Right kidney (tissue), 1 donor: ENCODE measurements at regions not wholly inside any gene's neighbourhood (a gene's known extent, or its start where the extent isn't known, plus 50 kb on each side); places are given as distances from the start of the nearest gene placed in this dataset.

ENCODE experiments used
- DNase-seq: peaks from one replicate; pipeline ENCODE4 v3.0.0-alpha.2; 2016

DNA sequence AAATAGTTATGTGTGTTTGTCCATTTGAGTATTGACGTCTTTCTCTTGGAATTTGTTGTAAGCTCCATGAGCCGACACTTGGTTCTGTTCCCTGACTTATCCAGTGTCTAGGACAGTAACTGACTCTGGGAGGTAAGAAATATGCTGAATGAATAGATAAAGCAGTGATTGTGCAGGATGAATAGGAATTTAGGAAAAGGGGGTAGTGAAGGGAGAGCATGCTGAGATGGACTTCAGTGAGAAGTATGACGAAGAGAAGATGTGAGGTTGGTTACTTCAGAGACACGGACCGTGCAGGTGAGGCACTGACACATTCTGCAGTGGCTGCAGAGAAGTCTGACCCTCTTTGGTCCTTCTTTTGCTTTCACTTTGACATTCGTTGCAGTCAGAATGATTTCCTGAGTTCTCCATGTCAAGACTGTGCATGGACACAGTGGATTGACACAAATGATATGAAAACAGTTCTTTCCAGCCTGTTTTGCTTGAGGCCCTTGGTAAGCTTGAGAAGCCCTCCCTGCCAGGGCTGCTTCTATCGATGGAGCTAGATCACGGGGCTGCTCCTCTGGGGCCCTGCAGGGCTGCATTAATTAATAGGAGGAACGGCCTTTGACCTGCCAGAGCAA is 261.5 kb upstream of the SORCS1 start:
- no peak for DNase-seq

DNA sequence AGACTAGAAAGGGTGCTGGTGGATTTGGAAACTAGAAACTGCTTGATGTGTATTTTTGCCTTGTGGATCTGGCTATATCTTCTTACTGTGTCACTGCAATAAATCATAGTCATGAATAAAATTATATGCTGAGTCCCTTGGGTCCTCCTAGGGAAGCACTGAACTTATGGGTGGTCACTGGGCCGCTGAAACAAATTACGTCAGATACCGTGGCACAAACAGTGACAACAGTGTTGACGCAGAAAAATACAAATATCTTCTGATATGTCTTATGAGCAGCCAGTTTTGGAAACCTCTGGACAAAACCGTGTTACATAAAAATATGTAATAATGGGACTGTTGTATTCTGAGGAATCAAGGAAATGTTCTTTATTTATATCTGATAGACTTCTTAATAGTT is 260.1 kb upstream of the SORCS1 start:
- DNase-seq, result no peak

DNA sequence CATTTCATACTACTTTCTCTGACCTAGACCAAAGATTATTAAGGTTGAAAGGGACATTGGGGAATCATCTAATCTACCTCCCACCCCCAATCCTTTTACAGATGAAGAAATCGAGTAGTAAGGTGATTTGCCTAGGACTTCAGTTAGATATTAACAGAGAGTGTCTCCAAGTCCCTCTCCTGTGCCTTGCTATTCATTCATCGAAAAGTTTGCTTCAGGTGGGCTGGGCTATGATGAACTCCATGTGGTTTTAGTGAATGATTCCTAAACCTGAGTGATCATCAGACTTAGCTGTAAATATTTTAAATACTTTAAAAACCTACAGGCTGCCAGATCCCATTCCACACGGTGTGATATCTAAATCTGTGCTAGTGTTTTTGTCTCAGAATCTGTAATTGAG is 259.4 kb upstream of the SORCS1 start:
- no peak for DNase-seq

DNA sequence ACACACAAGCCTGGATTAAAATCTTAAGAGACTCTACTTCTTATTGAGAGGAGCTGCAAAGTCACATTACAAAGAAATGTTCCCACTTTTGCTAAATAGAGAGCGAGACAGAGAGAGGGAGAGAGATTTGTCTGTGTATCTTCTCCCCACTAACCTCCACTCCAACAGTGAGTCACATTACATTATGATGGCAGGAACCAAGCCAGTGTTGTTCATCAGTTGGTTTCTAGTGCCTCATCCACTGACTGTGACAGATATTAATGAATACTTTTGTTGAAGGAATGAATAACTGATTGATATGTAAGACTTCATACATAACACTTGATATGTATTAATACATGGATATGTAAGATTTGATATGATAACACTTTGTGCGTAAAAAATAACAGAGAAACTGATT is 258.2 kb upstream of the SORCS1 start:
- DNase-seq, result no peak

DNA sequence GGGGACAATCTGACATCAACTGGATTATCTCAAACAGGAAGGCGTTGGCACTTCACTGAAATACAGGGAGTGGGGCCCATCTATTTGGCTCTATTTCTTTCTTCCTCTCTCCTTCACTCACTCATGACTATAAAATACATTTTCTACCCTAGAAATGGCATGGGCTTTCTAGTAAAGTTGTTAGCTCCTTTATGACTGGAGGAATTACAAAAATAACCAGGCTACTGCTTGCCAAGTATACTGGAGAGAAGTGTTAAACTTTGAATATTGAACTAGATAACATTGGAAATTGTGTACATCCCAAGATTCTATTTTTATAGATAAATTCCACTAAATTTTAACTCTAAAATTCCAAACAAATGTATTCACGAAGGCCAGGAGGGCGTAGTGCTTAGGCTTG is 255.7 kb upstream of the SORCS1 start:
- DNase-seq, result no peak

DNA sequence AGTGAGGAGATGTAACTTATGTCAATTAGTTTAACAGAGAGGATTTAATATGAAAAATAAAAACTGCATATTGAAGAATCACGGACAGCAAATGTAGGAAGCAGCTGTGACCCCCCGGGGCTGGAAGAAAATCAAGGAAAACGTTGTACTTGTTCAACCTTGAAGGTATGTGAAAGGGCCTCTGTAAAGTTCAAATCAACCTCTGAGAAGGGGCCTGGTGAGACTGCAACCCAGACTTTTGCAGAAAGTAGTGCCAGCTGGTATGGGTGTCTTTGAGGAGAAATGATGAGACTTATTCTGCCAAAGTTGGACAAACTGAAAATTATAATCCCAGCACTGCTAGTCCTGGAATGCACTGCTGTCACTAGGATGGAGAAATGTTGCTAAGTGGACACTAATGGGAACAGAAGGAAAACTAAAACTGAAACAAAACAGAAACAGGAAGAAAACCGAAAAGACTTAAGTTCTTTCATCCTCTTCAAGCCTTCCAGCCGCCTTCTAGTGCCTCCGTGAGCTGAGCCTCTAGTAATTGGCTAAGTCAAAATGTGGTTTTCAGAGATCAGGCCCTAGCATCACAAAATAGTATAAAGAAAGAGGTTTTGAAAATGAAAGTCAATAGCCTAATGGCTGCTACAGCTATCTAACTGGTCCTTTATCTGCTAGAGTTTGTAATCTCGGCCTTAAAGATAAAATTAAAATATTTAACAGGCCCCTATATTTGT is 253.7 kb upstream of the SORCS1 start:
- no peak for DNase-seq

DNA sequence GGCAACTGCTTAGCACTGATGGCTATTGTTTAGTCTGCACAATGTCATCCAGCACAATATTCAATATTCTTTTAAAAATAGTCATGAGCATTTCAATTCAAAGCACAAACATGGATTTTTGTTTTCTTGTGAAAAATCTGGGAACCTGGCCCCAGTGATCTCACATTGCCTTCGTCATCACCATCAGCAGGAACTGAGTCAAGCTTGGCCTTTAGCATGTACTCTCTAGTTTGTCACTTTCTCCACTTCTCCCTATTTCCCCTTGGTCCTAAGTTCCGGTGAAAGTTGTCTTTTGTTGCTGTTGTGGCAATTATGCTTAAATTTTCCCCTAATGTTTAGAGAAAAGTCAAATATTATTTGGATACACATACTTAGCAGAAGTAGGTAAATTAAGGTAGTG is 252.9 kb upstream of the SORCS1 start:
- DNase-seq, result no peak

DNA sequence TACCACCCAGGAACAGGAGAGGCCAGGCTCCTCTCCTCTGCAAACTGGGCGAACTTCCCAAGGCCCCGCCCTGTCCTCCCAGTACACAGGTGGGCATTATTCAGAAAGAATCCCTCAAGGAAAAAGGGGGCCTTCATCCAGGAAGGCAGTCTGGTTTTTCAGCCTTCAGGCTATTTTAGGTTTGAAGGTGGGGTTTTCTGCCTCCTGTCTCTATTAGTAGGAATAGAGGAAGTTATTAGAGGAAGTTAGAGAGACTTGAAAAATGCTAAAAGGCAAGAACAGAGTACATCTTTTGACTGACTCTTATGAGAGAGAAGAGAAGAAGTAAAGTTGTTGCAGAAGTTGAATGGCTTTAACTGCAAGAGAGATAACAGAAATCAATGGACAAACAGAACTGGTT is 250.9 kb upstream of the SORCS1 start:
- no peak for DNase-seq

DNA sequence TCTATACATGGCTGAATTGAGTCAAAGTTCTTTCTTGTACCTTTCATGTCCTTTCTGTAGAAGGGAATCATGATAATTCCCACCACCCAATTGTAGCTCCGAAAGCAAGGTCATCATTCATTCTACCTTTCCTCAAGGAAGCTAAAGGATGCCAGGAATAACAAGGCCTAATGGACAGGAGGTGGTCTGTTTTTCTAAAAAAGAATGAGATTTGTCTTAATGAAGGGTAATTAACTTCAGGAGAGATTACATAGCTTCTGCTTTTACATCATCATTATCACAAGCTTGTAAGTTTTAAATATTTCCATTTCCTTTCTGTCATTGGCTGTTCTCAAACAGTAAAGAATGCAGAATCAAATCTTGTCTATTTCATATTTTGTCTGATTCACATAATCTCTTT is 249.5 kb upstream of the SORCS1 start:
- DNase-seq, result no peak

DNA sequence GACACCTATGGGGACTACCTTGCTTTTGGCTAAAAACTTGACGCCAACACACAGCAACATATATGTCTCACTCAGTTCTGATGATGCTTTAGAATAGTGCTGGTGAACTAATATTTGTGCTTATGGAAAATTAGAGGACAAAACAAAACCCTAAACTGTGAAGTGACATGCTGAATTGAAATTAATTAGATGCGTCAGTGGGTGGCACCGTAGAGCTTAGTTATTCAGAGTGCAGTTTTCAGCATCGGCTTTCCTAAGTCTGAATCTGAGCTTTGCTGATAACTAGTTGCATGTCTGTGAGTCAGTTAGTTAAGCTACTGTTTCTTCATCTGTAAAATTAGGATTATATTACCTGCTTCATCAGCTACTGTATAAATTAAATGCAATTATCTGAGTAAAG is 245.0 kb upstream of the SORCS1 start:
- DNase-seq, result no peak

DNA sequence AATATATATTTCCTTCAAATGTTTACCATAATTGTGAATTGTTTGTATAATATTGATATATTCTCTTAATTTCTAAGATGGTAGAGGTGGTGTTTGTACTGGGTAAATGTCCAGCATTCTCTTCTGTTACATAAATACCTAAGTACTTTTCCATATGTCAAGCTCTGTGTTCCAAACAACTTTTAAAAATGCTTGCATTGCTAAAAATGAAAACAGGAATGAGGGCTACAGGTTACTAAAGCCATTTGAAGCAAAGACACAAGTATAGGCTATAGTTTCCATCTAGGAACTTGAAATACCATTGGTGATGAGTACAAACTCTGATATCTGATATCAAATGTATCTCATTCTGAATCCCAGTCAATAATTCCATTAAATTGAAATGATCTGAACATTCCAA is 233.6 kb upstream of the SORCS1 start:
- no peak for DNase-seq

DNA sequence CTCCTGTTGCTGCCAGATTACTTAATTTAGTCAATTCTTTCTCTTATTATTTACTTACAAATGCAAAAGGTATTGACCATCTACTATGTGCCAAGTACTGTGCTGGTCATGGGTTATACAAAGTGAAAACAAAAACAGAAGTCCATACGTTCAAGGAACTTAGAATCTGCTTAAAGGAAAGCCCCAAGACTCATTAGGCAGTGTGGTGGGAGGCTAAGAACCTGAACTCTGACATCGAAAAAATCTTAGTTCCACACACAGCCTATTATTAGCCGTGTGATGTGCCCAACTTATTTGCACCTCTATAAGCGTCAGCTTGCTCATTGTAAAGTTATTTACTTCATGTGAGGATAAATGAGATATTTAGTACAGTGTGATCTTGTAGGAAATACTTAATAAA is 227.4 kb upstream of the SORCS1 start:
- no peak for DNase-seq

DNA sequence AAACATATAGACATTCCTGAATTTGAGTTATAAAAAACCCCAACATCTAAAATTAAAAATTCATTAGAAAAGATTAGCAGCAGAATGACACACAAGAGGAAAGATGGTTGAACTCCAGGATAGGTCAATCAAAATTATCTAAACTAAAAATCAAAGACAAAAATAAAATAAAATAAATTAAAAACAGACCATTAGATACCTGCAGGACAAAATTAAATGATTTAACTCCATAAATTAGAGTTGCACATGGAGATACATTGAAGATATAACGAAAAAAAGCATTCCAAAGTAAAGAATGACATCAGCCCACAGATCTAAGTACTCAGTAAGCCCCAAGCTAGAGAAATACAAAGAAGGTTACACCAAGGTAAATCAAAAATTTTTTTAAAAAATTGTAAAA is 226.1 kb upstream of the SORCS1 start:
- DNase-seq, result no peak

DNA sequence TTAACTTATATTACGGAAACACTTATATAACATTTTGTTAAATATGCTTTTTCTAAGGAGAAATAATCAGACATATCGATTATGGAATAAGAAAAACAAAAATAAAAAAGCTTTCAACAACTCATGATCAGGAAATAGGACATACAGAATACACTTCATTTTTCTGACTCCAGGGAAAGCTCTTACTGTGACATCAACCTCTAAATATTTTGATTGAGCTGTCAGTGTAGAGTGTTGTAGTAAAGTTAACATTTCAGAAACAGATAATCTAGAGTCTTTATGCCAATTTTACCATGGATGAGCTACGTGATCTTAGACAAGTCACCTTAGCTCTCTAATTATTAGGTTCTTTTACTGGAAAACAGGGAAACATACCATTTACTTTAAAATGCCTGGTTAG is 218.9 kb upstream of the SORCS1 start:
- DNase-seq, result no peak

DNA sequence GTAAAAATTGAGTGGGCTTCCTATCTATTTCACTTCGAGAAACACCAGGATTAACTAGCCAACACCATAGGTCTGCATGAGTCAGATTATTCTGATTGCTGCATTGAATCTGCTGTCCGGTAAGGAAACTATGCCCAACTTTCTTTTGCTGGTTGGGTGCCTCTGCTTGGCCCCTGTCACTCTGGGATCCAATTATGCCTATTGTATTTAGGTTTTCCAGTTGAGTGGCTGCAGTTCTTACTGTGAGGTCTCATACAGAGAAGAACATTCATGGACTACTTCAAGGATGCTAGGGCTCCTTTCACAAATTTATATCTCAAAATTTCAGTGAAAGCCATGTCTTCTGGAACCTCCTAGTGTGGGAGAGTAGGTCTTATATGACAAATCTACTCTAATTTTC is 215.1 kb upstream of the SORCS1 start:
- DNase-seq, result no peak

DNA sequence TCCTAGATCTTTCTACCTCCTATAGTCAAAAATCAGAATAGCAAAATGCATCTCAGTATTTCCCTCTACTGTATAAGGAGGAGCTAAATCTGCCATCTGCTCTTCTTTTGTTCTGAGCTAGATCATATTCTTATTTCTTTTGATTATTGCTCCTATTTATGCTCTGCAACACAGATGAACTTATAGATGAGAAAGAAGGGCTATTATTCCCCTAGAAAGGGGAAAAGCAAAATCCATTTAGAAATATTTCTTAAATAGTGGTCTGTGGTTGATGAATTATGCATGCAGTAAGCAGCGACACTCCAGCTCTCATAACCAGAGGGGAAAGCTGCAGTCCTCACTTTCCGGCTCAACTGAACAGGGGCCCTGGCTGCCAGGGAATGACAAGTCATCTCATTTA is 207.3 kb upstream of the SORCS1 start:
- DNase-seq, result no peak

DNA sequence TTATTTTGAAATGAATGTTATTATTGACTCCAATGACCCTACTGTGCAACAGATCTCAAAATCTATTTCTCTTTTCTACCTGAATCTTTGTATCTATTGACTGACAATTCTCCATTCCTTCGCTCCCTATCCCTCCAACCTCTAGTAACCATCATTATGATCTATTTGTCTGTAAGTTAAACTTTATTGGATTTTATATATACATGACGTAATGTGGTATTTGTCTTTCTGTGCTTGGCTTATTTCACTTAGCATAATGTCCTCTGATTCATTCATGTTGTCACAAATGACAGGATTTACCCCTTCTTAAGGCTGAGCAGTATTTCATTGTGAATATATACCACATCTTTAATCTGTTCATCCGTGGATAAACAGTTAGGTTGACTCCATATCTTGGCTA is 200.4 kb upstream of the SORCS1 start:
- DNase-seq, result no peak

DNA sequence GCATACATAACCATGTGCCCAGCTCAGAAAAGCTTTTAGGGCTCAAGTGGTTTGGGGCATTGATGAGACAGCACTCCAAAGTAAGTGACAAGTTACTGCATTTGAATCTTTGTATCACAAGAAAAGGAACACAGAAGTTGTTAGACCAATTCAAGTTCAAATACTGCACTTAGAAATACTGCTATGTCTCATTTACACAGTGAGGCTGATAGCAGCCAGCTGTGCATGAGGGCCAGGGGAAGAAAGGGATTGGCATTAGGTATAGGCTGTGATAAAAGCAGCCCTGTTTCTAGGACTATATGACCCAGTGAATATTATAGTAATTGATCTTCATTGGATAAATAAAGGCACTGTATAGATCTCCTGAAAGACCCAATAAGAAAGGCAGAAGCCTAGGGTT is 197.8 kb upstream of the SORCS1 start:
- no peak for DNase-seq

DNA sequence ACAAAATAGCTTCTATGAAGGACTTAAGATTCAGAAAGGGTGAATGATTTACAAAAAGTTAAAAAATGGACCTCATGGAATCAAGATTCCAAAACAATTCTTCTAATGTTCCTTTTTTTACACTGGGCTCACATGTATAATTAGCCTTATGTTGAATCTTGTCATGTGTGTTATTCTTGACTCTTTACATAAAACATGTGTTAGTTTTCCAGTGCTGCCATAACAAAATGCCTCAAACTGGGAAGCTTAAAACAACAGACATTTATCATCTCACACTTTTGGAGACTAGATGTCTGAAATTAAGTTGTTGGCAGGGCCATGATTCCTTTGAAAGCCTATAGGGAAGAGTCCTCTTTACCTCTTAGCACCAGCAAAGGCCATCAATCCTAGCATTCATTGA is 192.5 kb upstream of the SORCS1 start:
- DNase-seq, result no peak

DNA sequence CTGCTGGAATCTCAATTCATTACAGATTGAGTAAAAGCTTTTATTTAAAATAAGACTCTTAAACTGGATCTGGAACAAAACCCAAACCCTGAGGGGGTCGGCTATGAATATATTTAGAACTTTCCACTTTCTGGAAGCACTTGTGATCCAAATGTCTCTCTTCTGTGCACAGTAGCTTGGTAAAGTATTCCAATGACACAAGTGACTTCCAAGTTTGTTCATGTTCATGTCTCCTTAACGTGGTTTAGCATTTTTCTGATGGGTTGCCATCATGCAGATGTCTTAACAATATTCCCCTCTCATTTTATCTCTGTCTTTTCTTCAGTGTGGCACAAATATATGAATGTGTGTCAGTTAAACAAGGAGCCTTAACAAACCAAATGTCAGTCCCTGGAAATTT is 191.9 kb upstream of the SORCS1 start:
- DNase-seq, result no peak

DNA sequence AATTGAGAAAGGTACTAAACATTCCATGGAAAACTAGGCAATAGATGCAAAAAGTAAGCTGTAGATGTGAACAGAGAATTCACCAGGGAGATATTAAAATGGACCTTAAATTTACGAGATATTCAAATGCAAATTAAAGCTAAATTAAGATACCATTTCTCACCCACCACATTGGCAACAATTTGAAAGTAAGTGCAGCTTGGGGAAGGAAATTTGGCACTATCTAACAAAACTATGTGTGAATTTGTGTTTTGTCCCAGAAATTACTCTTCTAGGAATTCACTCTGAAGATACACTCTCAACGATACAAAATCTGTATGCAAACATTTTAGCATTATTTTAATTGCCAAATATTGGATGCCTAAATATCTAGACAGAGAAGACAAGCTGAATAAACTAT is 178.2 kb upstream of the SORCS1 start:
- DNase-seq, result no peak

DNA sequence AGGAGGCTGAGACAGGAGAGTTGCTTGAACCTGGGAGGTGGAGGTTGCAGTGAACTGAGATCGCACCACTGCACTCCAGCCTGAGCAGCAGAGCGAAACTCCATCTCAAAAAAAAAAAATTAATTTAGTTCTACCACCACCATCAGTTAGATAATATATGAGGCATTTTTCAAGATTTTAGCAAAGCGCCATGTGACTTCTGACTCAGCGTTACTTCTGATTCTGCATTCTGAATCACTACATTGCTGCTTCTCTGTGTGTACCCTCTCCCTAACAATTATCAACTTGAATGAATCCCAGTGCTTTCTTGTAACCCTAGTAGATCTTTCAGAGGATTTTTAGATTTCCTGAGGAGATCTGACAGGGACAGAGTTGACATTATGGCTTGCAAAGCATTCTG is 176.8 kb upstream of the SORCS1 start:
- DNase-seq, result no peak

DNA sequence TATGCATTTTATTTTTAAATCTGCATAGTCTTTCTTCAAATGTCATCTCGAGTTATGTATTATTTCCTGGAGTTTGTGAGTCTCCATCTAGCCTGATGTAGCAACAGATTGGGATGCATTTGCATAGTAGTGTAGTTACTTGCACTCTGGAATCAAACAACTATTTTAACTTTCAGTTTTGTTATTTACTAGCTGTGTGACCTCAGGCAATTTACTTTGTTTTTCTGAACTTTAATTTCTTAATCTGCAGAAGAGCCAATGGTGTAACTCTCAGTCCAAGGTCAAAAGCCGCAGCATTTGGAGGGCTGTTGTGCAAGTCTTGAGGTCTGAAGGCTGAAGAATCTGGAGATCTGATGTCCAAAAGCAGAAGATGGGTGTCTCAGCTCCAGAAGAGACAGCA is 175.8 kb upstream of the SORCS1 start:
- DNase-seq, result peak; percentile 1

DNA sequence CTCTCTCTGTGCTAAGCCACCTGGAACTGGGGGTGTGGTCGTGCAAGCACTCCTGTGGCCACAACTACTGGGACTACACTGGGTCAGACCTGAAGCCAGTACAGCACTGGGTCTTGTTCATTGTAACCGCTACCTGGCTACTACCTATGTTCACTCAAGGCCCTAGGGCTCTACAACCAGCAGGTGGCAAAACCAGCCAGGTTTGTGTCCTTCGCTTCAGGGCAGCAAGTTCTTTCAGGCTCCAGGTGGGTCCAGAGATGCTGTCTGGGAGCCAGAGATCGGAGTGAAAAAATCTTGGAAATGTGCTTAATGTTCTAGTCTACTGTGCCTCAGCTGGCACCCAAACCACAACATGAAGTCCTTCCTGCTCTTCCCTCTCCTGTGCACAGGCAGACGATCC is 171.6 kb upstream of the SORCS1 start:
- DNase-seq, result no peak

DNA sequence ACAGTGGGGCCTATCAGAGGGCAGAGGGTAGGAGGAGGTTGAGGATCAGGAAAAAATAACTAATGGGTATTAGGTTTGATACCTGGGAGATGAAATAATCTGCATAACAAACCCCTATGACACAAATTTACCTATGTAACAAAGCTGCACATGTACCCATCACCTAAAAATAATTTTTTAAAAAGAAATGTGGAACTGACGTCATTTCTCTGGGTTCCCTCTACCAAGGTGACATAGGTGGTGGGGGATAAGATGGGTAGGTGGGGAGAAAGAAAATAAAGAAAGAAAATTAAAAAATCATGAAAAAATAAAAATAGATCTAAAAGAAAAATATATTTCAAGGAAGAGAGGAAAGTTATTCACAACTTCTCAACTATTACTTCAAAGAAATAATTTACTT is 153.1 kb upstream of the SORCS1 start:
- DNase-seq, result no peak
